Ascending aorta (tissue), 2 donors: ENCODE measurements at regions not wholly inside any gene's neighbourhood (a gene's known extent, or its start where the extent isn't known, plus 50 kb on each side); places are given as distances from the start of the nearest gene placed in this dataset.

Experiments
- DNase-seq, 2 donors: peaks; one replicate each; pipeline ENCODE4 v3.0.0-alpha.2; 2019; ENCODE audit warnings: low spot score in 2 of 2
- H3K27ac ChIP-seq, 2 donors: fragments of 200-600 bp; sonication (generic); one replicate each; pipeline ENCODE4 v1.5.1; 2016 to 2017; ENCODE audit warnings: mild to moderate bottlenecking in 1 of 2
- H3K27me3 ChIP-seq: fragments of 200-600 bp; sonication (generic); one replicate; pipeline ENCODE4 v1.5.1; 2017
- H3K36me3 ChIP-seq, 2 donors: fragments of 200-600 bp; sonication (generic); one replicate each; pipeline ENCODE4 v1.5.1; 2016
- H3K4me1 ChIP-seq, 2 donors: fragments of 200-600 bp; sonication (generic); one replicate each; pipeline ENCODE4 v1.5.1; 2016 to 2017; ENCODE audit warnings: mild to moderate bottlenecking in 1 of 2
- H3K4me3 ChIP-seq, 2 donors: fragments of 200-600 bp; sonication (generic); one replicate each; pipeline ENCODE4 v1.5.1; 2016 to 2017; ENCODE audit warnings: mild to moderate bottlenecking in 1 of 2
- H3K9me3 ChIP-seq, 2 donors: fragments of 200-600 bp; sonication (generic); one replicate each; pipeline ENCODE4 v1.5.1; 2016
- intact Hi-C: fragments of 100-400 bp; cut with DNase I; formaldehyde crosslinking; loops from one replicate; pipeline ENCODE4 v1.15.1; 2023
- TF ChIP-seq, protein P1 (sequence below), 3 experiments: fragments of 200-600 bp in 2 of 3; fragments of 450-650 bp in 1 of 3; sonication (generic) in 2 of 3; IDR thresholded peaks; one replicate each; pipeline ENCODE4 v1.5.1; 2016 to 2019; ENCODE audit warnings: antibody characterized with exemption in 3 of 3, mild to moderate bottlenecking in 1 of 3, moderate library complexity in 1 of 3

DNA sequence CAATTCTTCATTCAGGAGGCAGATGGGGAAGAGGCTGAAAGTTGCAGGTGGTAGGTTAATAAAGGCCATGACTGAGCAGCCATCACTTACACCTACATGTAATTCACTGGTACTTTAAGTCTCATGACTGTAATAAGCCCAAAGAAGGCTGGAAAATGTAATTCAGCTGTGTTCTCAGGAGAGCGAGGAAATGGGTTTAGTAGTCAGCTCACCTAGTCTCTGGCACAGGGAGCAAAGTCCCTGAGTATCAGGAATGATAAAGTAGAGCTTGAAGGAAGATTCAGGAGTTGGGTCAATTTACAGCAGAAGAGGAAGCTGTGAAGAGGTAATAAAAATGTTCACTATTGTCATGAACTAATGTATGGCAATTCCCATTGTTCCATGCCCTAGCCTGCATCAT is 393.4 kb upstream of the KAZN start:
- H3K36me3 ChIP-seq: no peaks in the 10 kb centered on the region
- H3K4me1 ChIP-seq: no peaks in the 10 kb centered on the region
- intact Hi-C loops: no loop called here
- no peaks in the 10 kb centered on the region for H3K9me3 ChIP-seq
- no peak for DNase-seq
- no peak overlapping the region for H3K4me3 ChIP-seq
- H3K27ac ChIP-seq: no peak overlapping the region
- no peaks in the 10 kb centered on the region for H3K27me3 ChIP-seq
- TF ChIP-seq, protein P1, sequence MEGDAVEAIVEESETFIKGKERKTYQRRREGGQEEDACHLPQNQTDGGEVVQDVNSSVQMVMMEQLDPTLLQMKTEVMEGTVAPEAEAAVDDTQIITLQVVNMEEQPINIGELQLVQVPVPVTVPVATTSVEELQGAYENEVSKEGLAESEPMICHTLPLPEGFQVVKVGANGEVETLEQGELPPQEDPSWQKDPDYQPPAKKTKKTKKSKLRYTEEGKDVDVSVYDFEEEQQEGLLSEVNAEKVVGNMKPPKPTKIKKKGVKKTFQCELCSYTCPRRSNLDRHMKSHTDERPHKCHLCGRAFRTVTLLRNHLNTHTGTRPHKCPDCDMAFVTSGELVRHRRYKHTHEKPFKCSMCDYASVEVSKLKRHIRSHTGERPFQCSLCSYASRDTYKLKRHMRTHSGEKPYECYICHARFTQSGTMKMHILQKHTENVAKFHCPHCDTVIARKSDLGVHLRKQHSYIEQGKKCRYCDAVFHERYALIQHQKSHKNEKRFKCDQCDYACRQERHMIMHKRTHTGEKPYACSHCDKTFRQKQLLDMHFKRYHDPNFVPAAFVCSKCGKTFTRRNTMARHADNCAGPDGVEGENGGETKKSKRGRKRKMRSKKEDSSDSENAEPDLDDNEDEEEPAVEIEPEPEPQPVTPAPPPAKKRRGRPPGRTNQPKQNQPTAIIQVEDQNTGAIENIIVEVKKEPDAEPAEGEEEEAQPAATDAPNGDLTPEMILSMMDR (IDR thresholded peaks at IDR 0.05): no peak

DNA sequence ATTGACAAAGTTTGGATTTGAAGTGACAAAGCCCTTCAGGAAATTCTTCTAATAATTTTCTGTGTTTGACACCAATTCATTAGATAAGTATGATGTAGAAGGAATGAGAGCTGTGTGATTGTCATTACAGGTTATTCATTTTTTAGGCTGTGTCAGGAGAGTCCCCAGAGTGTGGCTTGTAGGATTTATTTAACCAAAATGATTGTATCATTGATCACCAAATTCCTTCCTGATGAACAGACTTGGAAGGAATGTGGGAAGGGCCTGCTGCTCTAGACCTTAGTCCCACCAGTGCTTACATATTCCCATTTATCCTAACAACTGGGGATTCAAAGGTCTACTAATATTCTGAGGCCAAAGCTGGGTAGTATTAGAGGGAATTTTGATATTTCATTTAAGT is 383.3 kb upstream of the KAZN start:
- DNase-seq: no peak
- H3K9me3 ChIP-seq: peaks cover 4 to 19% of the 10 kb centered on the region in 2 donors
- no peak overlapping the region for H3K27ac ChIP-seq
- TF ChIP-seq, protein P1 (IDR thresholded peaks at IDR 0.05): no peak
- H3K4me1 ChIP-seq: no peaks in the 10 kb centered on the region
- H3K36me3 ChIP-seq: no peaks in the 10 kb centered on the region
- H3K4me3 ChIP-seq: no peak overlapping the region
- no peaks in the 10 kb centered on the region for H3K27me3 ChIP-seq
- intact Hi-C loops: no loop called here

DNA sequence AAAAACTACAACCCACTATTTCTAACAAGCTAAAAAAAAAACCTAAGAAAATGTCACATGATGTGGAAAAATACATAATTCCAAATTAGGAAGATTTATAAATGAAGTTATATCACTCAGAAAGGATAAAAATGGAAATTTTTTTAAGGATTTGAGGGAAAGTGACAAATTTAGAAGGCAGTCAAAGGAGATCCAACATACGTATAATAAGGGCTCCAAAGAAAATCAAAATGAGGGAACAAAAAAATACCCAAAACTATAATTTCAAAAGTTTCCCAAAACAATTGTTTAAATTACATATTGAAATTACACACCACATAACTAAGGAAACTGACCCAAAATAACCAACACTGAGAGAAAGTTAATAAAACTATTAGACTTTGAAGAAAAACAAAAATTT is 381.1 kb upstream of the KAZN start:
- Histone ChIP-seq H3K36me3 (no peaks in the 10 kb centered on the region), H3K4me3 (no peak overlapping the region), H3K4me1 (no peaks in the 10 kb centered on the region), H3K27ac (no peak overlapping the region), H3K27me3 (no peaks in the 10 kb centered on the region), H3K9me3 (peaks cover 4 to 19% of the 10 kb centered on the region in 2 donors)
- intact Hi-C loops: no loop called here
- DNase-seq: no peak
- TF ChIP-seq, protein P1 (IDR thresholded peaks at IDR 0.05): no peak

DNA sequence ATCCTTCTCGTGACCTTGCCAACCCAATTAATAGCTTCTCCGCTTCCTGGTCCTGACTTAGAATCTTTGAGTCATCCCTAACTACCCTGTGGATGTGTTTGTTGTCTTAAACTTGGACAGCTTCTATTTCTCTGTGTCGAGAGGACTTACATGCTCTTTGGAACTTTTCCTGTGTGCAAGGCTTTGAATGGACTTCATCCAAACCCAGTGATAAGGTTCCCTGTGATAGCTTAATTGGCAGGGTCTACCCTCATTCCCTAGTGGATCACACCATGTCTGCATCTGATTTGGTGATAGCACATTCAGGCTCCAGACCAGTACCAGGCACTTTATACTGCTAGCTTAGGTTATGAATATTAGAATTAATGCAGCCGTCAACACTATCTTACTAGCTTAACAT is 378.2 kb upstream of the KAZN start:
- DNase-seq: no peak
- intact Hi-C loops: no loop called here
- TF ChIP-seq, protein P1 (IDR thresholded peaks at IDR 0.05): no peak

DNA sequence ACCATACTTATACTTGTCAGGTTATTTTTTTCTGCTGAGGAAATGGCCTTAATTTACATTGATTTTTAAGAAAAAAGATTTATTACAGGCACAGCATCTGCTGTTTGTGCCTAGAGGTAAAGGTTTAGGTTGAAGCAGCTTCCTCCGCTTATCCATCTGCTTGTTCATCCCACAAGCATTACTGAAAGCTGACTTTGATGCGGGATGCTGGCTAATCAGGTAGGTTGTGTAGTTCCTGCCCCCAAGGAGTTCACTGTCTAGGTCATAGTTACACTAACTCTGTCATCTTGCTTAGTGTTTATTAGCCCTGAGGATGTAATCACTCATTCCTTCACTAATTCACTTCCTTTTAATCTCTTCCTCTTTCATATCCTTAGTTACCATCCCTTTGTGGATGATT is 377.7 kb upstream of the KAZN start:
- Histone ChIP-seq H3K9me3 (peaks cover 4 to 19% of the 10 kb centered on the region in 2 donors), H3K4me3 (no peak overlapping the region), H3K36me3 (no peaks in the 10 kb centered on the region), H3K27me3 (no peaks in the 10 kb centered on the region), H3K27ac (no peak overlapping the region), H3K4me1 (no peaks in the 10 kb centered on the region)
- intact Hi-C loops: no loop called here
- DNase-seq: no peak
- TF ChIP-seq, protein P1 (IDR thresholded peaks at IDR 0.05): no peak

More for the DNA sequence above, 378.2 kb upstream of the KAZN start:
- Histone ChIP-seq H3K27me3 (no peaks in the 10 kb centered on the region), H3K9me3 (peaks cover 4 to 19% of the 10 kb centered on the region in 2 donors), H3K36me3 (no peaks in the 10 kb centered on the region), H3K4me3 (no peak overlapping the region), H3K4me1 (no peaks in the 10 kb centered on the region), H3K27ac (no peak overlapping the region)

DNA sequence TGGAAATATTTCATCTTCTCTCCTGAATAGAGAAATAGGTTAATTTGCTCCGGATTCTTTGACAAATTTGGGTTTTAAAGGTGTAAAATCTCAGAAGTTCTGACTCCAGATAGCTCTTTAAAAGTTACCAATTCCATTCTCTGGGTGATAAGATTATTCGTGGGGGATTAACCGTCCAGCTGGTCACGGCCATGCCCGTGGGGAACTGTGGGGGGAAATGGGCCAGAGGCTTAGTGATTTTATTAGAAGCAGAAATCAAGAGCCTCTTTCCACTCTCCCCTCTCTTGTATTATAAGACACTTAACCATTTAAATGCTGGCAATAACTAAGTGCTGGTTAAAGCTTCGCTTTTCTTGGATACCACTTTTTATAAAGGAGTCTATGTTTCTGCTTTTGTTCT is 376.4 kb upstream of the KAZN start:
- intact Hi-C loops: no loop called here
- TF ChIP-seq, protein P1 (IDR thresholded peaks at IDR 0.05): no peak
- Histone ChIP-seq H3K4me3 (no peak overlapping the region), H3K27ac (no peak overlapping the region), H3K4me1 (no peaks in the 10 kb centered on the region), H3K27me3 (no peaks in the 10 kb centered on the region), H3K9me3 (peaks cover 0 to 13% of the 10 kb centered on the region in 2 donors), H3K36me3 (no peaks in the 10 kb centered on the region)
- DNase-seq: no peak
